Neural progenitor cell (in vitro differentiated cells): ENCODE measurements at regions not wholly inside any gene's neighbourhood (a gene's known extent, or its start where the extent isn't known, plus 50 kb on each side); places are given as distances from the start of the nearest gene placed in this dataset.

Source experiments
- DNase-seq: peaks from one replicate; pipeline ENCODE4 v3.0.0-alpha.2; 2016; ENCODE audit warnings: low spot score
- H2AFZ ChIP-seq: fragments of 200-600 bp; sonication (generic); replicated peaks from 2 replicates; pipeline ENCODE4 v1.6.1; 2016; ENCODE audit warnings: antibody characterized with exemption
- H3F3A ChIP-seq: fragments of 200-600 bp; sonication (generic); 2 replicates; pipeline ENCODE4 v1.6.1; 2016; ENCODE audit warnings: antibody characterized with exemption, low read depth
- H3K27ac ChIP-seq: fragments of 200-600 bp; sonication (generic); 2 replicates; pipeline ENCODE4 v1.5.1; 2016; ENCODE audit warnings: mild to moderate bottlenecking
- H3K27me3 ChIP-seq: fragments of 200-600 bp; sonication (generic); 2 replicates; pipeline ENCODE4 v1.6.1; 2016; ENCODE audit warnings: mild to moderate bottlenecking, moderate library complexity
- H3K36me3 ChIP-seq: fragments of 200-600 bp; sonication (generic); 2 replicates; pipeline ENCODE4 v1.5.1; 2016
- H3K4me1 ChIP-seq: fragments of 200-600 bp; sonication (generic); 2 replicates; pipeline ENCODE4 v1.6.1; 2016; ENCODE audit warnings: mixed run types
- H3K4me2 ChIP-seq: fragments of 200-600 bp; sonication (generic); 2 replicates; pipeline ENCODE4 v1.6.1; 2016
- H3K4me3 ChIP-seq: fragments of 200-600 bp; sonication (generic); 2 replicates; pipeline ENCODE4 v1.5.1; 2016
- H3K79me2 ChIP-seq: fragments of 200-600 bp; sonication (generic); 2 replicates; pipeline ENCODE4 v1.6.1; 2016; ENCODE audit warnings: low read depth
- H3K9ac ChIP-seq: fragments of 200-600 bp; sonication (generic); 2 replicates; pipeline ENCODE4 v1.6.1; 2016
- H3K9me3 ChIP-seq: fragments of 200-600 bp; sonication (generic); 2 replicates; pipeline ENCODE4 v1.5.1; 2016; ENCODE audit warnings: low read depth
- H4K20me1 ChIP-seq: fragments of 200-600 bp; sonication (generic); 2 replicates; pipeline ENCODE4 v1.6.1; 2016; ENCODE audit warnings: low read depth
- H3K27ac Mint-ChIP-seq: 3 replicates; pipeline ENCODE4 v1.8.0; 2021; ENCODE audit warnings: mixed read lengths
- H3K27me3 Mint-ChIP-seq: 2 replicates; pipeline ENCODE4 v1.8.0; 2022; ENCODE audit warnings: low read depth, mild to moderate bottlenecking, inconsistent platforms, moderate library complexity, mixed read lengths; ENCODE audit not compliant: insufficient read depth
- H3K36me3 Mint-ChIP-seq: 3 replicates; pipeline ENCODE4 v1.8.0; 2021; ENCODE audit warnings: mixed read lengths
- H3K4me1 Mint-ChIP-seq: 3 replicates; pipeline ENCODE4 v1.8.0; 2021; ENCODE audit warnings: mixed read lengths
- H3K4me3 Mint-ChIP-seq: 3 replicates; pipeline ENCODE4 v1.8.0; 2021; ENCODE audit warnings: mild to moderate bottlenecking, moderate library complexity, mixed read lengths
- H3K9me3 Mint-ChIP-seq: 3 replicates; pipeline ENCODE4 v1.8.0; 2020; ENCODE audit warnings: mixed read lengths
- CTCF ChIP-seq: fragments of 200-600 bp; sonication (generic); IDR thresholded peaks from 2 replicates; pipeline ENCODE4 v1.5.1; 2017; ENCODE audit warnings: antibody characterized with exemption, mild to moderate bottlenecking
- EZH2 ChIP-seq: fragments of 200-600 bp; sonication (generic); IDR thresholded peaks from 2 replicates; pipeline ENCODE4 v1.6.1; 2017; ENCODE audit warnings: antibody characterized with exemption, mild to moderate bottlenecking, moderate library complexity
- EZH2phosphoT487 ChIP-seq: fragments of 200-600 bp; sonication (generic); IDR thresholded peaks from 2 replicates; pipeline ENCODE4 v1.6.1; 2017; ENCODE audit warnings: antibody characterized with exemption

DNA sequence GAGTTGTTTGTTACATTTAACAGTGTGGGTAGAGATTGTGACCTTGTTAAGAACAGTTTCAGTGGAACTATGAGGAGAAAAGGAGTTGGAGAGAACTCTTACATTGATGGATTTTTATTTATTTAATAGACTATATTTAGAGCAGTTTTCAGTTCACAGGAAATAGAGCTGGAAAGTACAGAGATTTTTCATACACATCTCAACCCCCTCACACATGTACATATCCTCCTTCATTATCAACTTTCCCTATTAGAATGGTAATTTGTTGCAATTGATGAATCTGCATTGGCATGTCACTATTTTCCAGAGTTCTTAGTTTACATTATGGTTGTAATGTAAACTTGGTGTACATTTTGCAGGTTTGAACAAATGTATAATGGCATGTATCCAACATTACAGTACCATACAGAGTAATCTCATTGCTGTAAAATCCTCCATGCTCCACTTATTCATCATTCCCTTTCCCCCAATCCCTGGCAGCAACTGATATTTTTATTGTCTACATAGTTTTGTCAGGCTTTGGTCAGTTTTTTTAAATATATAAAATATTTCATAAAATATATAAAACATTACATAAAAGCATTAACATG is 756.6 kb upstream of the DPPA4 start:
- Mint-ChIP-seq H3K27me3 (no peaks in the 10 kb centered on the region), H3K9me3 (peaks cover 17% of the 10 kb centered on the region), H3K4me1 (no peaks in the 10 kb centered on the region), H3K4me3 (no peak overlapping the region), H3K36me3 (no peaks in the 10 kb centered on the region), H3K27ac (no peak overlapping the region)
- Histone ChIP-seq H2AFZ (no peak overlapping the region), H3K27me3 (no peaks in the 10 kb centered on the region), H3F3A (no peaks in the 10 kb centered on the region), H3K9me3 (peaks cover 4% of the 10 kb centered on the region), H3K4me1 (no peaks in the 10 kb centered on the region), H4K20me1 (no peaks in the 10 kb centered on the region), H3K4me3 (no peak overlapping the region), H3K4me2 (no peak overlapping the region), H3K36me3 (no peaks in the 10 kb centered on the region), H3K79me2 (no peaks in the 10 kb centered on the region), H3K9ac (no peak overlapping the region), H3K27ac (no peak overlapping the region)
- no peak for DNase-seq
- TF ChIP-seq EZH2 (no peak), EZH2phosphoT487 (no peak), CTCF (no peak)

DNA sequence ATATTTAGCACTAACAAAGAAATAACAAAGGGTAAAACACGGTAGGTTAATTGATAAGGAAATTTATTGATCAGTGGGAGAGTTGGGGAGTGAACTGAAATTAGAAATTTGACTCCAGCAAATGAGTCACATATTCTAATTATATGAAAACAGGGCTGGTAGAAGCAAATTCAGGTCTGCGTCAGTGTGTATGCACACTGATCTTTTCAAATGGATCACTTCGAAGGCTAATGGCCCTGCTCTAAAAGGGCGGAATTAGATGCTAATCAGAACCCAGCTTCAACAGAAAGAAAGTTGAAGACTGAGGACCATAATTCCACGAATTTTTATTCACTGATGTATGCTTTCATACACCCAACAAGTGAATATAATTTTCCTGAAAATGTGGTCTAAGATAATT is 762.4 kb upstream of the DPPA4 start:
- H3K4me2 ChIP-seq = no peak overlapping the region
- Mint-ChIP-seq H3K27me3 (no peaks in the 10 kb centered on the region), H3K27ac (no peak overlapping the region), H3K9me3 (peaks cover 7% of the 10 kb centered on the region), H3K36me3 (no peaks in the 10 kb centered on the region), H3K4me3 (no peak overlapping the region), H3K4me1 (no peaks in the 10 kb centered on the region)
- no peaks in the 10 kb centered on the region for H3K4me1 ChIP-seq
- H3K27me3 ChIP-seq = no peaks in the 10 kb centered on the region
- no peak overlapping the region for H3K9ac ChIP-seq
- H3K27ac ChIP-seq = no peak overlapping the region
- peaks cover 3% of the 10 kb centered on the region for H3F3A ChIP-seq
- H3K36me3 ChIP-seq = no peaks in the 10 kb centered on the region
- no peaks in the 10 kb centered on the region for H4K20me1 ChIP-seq
- no peaks in the 10 kb centered on the region for H3K79me2 ChIP-seq
- no peak for TF ChIP-seq EZH2
- no peak for TF ChIP-seq CTCF
- no peak for TF ChIP-seq EZH2phosphoT487
- no peak overlapping the region for H2AFZ ChIP-seq
- no peaks in the 10 kb centered on the region for H3K9me3 ChIP-seq
- DNase-seq = no peak
- no peak overlapping the region for H3K4me3 ChIP-seq

DNA sequence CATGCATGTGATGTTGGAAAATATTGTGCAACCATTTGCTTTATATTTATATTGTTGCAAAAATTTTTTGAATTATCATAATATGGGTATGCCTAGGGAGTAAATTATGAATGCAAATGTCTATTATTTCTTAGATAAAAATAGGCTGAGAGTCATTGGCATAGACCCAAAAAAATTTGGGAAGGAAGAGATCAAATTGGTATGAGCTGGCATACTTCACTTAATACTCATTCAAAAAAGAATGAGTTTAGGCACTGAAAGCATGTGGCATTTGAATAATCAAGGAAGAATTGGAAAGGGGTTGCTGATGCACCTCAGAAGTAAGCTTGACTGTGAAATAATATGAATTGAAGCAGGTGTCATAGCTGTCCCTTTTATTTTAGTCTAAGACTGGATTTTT is 764.0 kb upstream of the DPPA4 start:
- Histone ChIP-seq H3K4me2 (no peak overlapping the region), H3K36me3 (no peaks in the 10 kb centered on the region), H4K20me1 (no peaks in the 10 kb centered on the region), H3K4me1 (no peaks in the 10 kb centered on the region), H2AFZ (no peak overlapping the region), H3K9me3 (no peaks in the 10 kb centered on the region), H3K9ac (no peak overlapping the region), H3F3A (peaks cover 3% of the 10 kb centered on the region), H3K27ac (no peak overlapping the region), H3K79me2 (no peaks in the 10 kb centered on the region), H3K4me3 (no peak overlapping the region), H3K27me3 (no peaks in the 10 kb centered on the region)
- no peak for DNase-seq
- TF ChIP-seq CTCF (no peak), EZH2phosphoT487 (no peak), EZH2 (no peak)
- Mint-ChIP-seq H3K4me3 (no peak overlapping the region), H3K27ac (no peak overlapping the region), H3K9me3 (peaks cover 7% of the 10 kb centered on the region), H3K27me3 (no peaks in the 10 kb centered on the region), H3K36me3 (no peaks in the 10 kb centered on the region), H3K4me1 (no peaks in the 10 kb centered on the region)
